SK-N-SH (cell line): ENCODE measurements at regions not wholly inside any gene's neighbourhood (a gene's known extent, or its start where the extent isn't known, plus 50 kb on each side); places are given as distances from the start of the nearest gene placed in this dataset.

Experiments
- EP300 ChIP-seq, 2 experiments: IDR thresholded peaks; 2 replicates each; pipeline versions ENCODE4 v1.4.0 to v1.6.1; 2012; ENCODE audit warnings: borderline replicate concordance in 1 of 2, low read depth in 1 of 2, low read length in 1 of 2
- GABPA ChIP-seq: IDR thresholded peaks from 2 replicates; pipeline ENCODE4 v1.4.0; 2012; ENCODE audit warnings: low read depth, mild to moderate bottlenecking
- JUND ChIP-seq: IDR thresholded peaks from 2 replicates; pipeline ENCODE4 v1.4.0; 2012
- NRF1 ChIP-seq: IDR thresholded peaks from 2 replicates; pipeline ENCODE4 v1.6.1; 2012; ENCODE audit warnings: low read depth, mild to moderate bottlenecking, low read length
- SMC3 ChIP-seq: IDR thresholded peaks from 2 replicates; pipeline ENCODE4 v1.6.1; 2012; ENCODE audit warnings: low read depth, low read length, improper control_type of control experiment
- TAF1 ChIP-seq: IDR thresholded peaks from 2 replicates; pipeline ENCODE4 v1.6.1; 2012; ENCODE audit warnings: low read depth, mild to moderate bottlenecking, low read length, moderate library complexity, borderline replicate concordance
- TCF12 ChIP-seq: IDR thresholded peaks from 2 replicates; pipeline ENCODE4 v1.4.0; 2012
- TEAD4 ChIP-seq: IDR thresholded peaks from 2 replicates; pipeline ENCODE4 v1.4.0; 2012; ENCODE audit warnings: mild to moderate bottlenecking, borderline replicate concordance; ENCODE audit not compliant: insufficient read depth
- YY1 ChIP-seq: IDR thresholded peaks from 2 replicates; pipeline ENCODE4 v1.4.0; 2012; ENCODE audit warnings: low read depth, mild to moderate bottlenecking
- TF ChIP-seq, protein P1 (sequence below): IDR thresholded peaks from 2 replicates; pipeline ENCODE4 v1.4.0; 2012; ENCODE audit warnings: low read depth, borderline replicate concordance
- TF ChIP-seq, protein P2 (sequence below): fragments of 200-600 bp; sonication (generic); IDR thresholded peaks from 2 replicates; pipeline ENCODE4 v1.6.1; 2017; ENCODE audit warnings: antibody characterized with exemption, mild to moderate bottlenecking, moderate library complexity
- TF ChIP-seq, protein P3 (sequence below): fragments of 150-350 bp; IDR thresholded peaks from 2 replicates; pipeline ENCODE4 v1.6.1; 2016; ENCODE audit warnings: mild to moderate bottlenecking, low read depth, low read length

DNA sequence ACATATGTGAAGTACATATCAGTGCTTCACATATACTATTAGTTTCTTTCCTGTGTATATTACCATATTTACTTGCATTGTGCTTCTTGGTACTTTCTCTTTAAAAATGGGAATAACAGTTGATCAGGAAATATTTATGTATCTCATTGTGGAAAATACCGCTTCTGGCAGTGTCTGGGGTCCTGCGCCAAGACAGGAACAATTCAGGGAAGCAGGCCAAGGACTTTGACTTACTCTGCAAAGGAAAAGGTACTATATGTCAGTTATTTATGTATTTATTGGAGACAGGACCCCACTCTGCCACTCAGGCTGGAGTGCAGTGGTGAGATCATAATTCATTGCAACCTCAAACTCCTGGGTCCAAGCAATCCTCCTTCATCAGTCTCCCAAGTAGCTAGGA is 57.7 kb upstream of the NBEA start:
- TF ChIP-seq, protein P1, sequence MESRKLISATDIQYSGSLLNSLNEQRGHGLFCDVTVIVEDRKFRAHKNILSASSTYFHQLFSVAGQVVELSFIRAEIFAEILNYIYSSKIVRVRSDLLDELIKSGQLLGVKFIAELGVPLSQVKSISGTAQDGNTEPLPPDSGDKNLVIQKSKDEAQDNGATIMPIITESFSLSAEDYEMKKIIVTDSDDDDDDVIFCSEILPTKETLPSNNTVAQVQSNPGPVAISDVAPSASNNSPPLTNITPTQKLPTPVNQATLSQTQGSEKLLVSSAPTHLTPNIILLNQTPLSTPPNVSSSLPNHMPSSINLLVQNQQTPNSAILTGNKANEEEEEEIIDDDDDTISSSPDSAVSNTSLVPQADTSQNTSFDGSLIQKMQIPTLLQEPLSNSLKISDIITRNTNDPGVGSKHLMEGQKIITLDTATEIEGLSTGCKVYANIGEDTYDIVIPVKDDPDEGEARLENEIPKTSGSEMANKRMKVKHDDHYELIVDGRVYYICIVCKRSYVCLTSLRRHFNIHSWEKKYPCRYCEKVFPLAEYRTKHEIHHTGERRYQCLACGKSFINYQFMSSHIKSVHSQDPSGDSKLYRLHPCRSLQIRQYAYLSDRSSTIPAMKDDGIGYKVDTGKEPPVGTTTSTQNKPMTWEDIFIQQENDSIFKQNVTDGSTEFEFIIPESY, result no peak
- TF ChIP-seq GABPA (no peak), TEAD4 (no peak), NRF1 (no peak), TAF1 (no peak), SMC3 (no peak), TCF12 (no peak), YY1 (no peak), EP300 (IDR thresholded peaks at IDR 0.05; ENCODE audit: borderline replicate concordance in 1 of 2, low read depth in 1 of 2, low read length in 1 of 2) (no peak), JUND (no peak)
- TF ChIP-seq, protein P2, sequence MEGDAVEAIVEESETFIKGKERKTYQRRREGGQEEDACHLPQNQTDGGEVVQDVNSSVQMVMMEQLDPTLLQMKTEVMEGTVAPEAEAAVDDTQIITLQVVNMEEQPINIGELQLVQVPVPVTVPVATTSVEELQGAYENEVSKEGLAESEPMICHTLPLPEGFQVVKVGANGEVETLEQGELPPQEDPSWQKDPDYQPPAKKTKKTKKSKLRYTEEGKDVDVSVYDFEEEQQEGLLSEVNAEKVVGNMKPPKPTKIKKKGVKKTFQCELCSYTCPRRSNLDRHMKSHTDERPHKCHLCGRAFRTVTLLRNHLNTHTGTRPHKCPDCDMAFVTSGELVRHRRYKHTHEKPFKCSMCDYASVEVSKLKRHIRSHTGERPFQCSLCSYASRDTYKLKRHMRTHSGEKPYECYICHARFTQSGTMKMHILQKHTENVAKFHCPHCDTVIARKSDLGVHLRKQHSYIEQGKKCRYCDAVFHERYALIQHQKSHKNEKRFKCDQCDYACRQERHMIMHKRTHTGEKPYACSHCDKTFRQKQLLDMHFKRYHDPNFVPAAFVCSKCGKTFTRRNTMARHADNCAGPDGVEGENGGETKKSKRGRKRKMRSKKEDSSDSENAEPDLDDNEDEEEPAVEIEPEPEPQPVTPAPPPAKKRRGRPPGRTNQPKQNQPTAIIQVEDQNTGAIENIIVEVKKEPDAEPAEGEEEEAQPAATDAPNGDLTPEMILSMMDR, result no peak
- TF ChIP-seq, protein P3, sequence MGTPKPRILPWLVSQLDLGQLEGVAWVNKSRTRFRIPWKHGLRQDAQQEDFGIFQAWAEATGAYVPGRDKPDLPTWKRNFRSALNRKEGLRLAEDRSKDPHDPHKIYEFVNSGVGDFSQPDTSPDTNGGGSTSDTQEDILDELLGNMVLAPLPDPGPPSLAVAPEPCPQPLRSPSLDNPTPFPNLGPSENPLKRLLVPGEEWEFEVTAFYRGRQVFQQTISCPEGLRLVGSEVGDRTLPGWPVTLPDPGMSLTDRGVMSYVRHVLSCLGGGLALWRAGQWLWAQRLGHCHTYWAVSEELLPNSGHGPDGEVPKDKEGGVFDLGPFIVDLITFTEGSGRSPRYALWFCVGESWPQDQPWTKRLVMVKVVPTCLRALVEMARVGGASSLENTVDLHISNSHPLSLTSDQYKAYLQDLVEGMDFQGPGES, result no peak
